ENCODE measurements at regions not wholly inside any gene's neighbourhood (a gene's known extent, or its start where the extent isn't known, plus 50 kb on each side); places are given as distances from the start of the nearest gene placed in this dataset.

DNA sequence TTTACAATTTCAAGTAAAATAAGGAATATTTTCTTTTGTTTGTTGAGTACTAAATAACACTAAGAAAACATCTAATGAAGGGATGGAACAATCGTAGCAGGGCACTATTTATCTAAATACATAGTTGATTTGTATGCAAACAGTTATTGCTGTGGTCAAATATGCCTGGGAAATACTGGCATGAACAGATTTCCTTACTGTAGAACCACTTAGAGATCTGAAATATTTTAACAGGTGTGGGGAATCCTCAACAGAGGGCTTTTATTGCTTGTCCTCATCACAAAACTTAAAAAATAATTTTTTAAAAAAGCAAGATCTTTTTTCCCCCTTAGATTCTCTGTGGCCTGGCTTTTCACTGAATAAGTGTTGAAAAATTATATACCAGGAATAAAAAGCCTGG is 233.0 kb upstream of the FAM83B start:
- H3K4me1 ChIP-seq, result no peaks in the 10 kb centered on the region
- H3K27me3 ChIP-seq, result no peaks in the 10 kb centered on the region
- H3K4me3 ChIP-seq, result no peak overlapping the region
- intact Hi-C loops (cut with DNase I), result no loop called here
- DNase-seq, result no peak
- TF ChIP-seq, protein P1, sequence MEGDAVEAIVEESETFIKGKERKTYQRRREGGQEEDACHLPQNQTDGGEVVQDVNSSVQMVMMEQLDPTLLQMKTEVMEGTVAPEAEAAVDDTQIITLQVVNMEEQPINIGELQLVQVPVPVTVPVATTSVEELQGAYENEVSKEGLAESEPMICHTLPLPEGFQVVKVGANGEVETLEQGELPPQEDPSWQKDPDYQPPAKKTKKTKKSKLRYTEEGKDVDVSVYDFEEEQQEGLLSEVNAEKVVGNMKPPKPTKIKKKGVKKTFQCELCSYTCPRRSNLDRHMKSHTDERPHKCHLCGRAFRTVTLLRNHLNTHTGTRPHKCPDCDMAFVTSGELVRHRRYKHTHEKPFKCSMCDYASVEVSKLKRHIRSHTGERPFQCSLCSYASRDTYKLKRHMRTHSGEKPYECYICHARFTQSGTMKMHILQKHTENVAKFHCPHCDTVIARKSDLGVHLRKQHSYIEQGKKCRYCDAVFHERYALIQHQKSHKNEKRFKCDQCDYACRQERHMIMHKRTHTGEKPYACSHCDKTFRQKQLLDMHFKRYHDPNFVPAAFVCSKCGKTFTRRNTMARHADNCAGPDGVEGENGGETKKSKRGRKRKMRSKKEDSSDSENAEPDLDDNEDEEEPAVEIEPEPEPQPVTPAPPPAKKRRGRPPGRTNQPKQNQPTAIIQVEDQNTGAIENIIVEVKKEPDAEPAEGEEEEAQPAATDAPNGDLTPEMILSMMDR (IDR thresholded peaks at IDR 0.05), result no peak
- WGBS, 2 donors, result 67 to 76% methylated on average over 1 of the region's 1 CpG
- no peak for ATAC-seq
- H3K9me3 ChIP-seq, result no peaks in the 10 kb centered on the region
- H3K27ac ChIP-seq, result no peak overlapping the region
- H3K36me3 ChIP-seq, result no peaks in the 10 kb centered on the region

- Histone ChIP-seq H3K4me3 (no peak overlapping the region), H3K36me3 (no peaks in the 10 kb centered on the region), H3K9me3 (no peaks in the 10 kb centered on the region), H3K27ac (no peak overlapping the region), H3K4me1 (no peaks in the 10 kb centered on the region), H3K27me3 (no peaks in the 10 kb centered on the region)
- intact Hi-C loops (cut with DNase I), result no loop called here
- WGBS, 2 donors, result 78 to 87% methylated on average over 9 of the region's 9 CpGs
- TF ChIP-seq, protein P1 (IDR thresholded peaks at IDR 0.05), result no peak
- no peak for ATAC-seq
- no peak for DNase-seq
Observed at GRCh38 chr6:54614499-54615195, 231.9 kb upstream of the FAM83B start.

GRCh38 chr6:54617730-54618129 is 228.8 kb upstream of the FAM83B start:
- Histone ChIP-seq H3K4me1 (no peaks in the 10 kb centered on the region), H3K9me3 (no peaks in the 10 kb centered on the region), H3K4me3 (no peak overlapping the region), H3K27me3 (no peaks in the 10 kb centered on the region), H3K36me3 (no peaks in the 10 kb centered on the region), H3K27ac (no peak overlapping the region)
- WGBS, 2 donors, result 32 to 37% methylated on average over 1 of the region's 1 CpG
- ATAC-seq (no peak), DNase-seq (no peak)
- TF ChIP-seq, protein P1 (IDR thresholded peaks at IDR 0.05), result no peak
- intact Hi-C loops (cut with DNase I), result no loop called here

- intact Hi-C loops (cut with DNase I), result no loop called here
- TF ChIP-seq, protein P1 (IDR thresholded peaks at IDR 0.05), result no peak
- no peaks in the 10 kb centered on the region for H3K9me3 ChIP-seq
- DNase-seq (no peak), ATAC-seq (no peak)
- H3K4me3 ChIP-seq, result no peak overlapping the region
- H3K36me3 ChIP-seq, result no peaks in the 10 kb centered on the region
- H3K27ac ChIP-seq, result no peak overlapping the region
- no peaks in the 10 kb centered on the region for H3K27me3 ChIP-seq
- no peaks in the 10 kb centered on the region for H3K4me1 ChIP-seq
Observed at GRCh38 chr6:54618572-54618971, 228.0 kb upstream of the FAM83B start.
